Stomach (tissue), 4 donors: ENCODE measurements at regions not wholly inside any gene's neighbourhood (a gene's known extent, or its start where the extent isn't known, plus 50 kb on each side); places are given as distances from the start of the nearest gene placed in this dataset.

Experiments used
- CTCF ChIP-seq, 7 experiments: fragments of 450-650 bp in 4 of 7; fragments of 200-600 bp in 3 of 7; sonication (generic) in 3 of 7; IDR thresholded peaks; one replicate each; pipeline ENCODE4 v1.5.1; 2016 to 2019; ENCODE audit warnings: antibody characterized with exemption in 7 of 7, control low read depth in 2 of 7, mild to moderate bottlenecking in 1 of 7
- POLR2AphosphoS5 ChIP-seq, 3 donors: sonication (generic); formaldehyde crosslinking; IDR thresholded peaks; one replicate each; pipeline ENCODE4 v1.6.1; 2016; ENCODE audit warnings: antibody characterized with exemption in 3 of 3

GRCh38 chr5:88548136-88548805 is 279.6 kb upstream of the TMEM161B start:
- TF ChIP-seq CTCF (IDR thresholded peaks at IDR 0.05) (no peak), POLR2AphosphoS5 (IDR thresholded peaks at IDR 0.05) (no peak)
